ENCODE measurements at regions not wholly inside any gene's neighbourhood (a gene's known extent, or its start where the extent isn't known, plus 50 kb on each side); places are given as distances from the start of the nearest gene placed in this dataset.

DNA sequence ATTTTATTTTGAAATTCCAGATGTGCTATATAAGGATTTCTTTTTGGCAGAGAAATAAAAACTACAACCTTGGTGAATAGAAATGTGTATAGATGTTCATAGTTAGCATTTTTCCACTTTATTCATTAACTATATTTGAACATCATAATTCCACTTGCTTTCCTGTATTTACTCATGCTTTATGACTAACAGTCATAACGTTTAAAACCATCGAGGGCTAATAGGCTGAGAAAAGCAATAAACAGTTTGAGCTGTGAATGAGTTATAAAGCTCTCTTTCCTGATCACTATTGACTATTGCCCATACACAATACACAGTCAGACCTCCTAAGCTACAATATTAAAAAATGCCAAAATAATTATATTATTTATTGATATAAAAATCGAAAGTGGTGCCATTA lies 502.1 kb upstream of the RASGRP1 start:
- H3K9me2 ChIP-seq, result no peaks in the 10 kb centered on the region
- no peaks in the 10 kb centered on the region for H4K20me1 ChIP-seq (ENCODE audit: insufficient read depth)
- TF ChIP-seq YY1 (IDR thresholded peaks at IDR 0.05; ENCODE audit: low read depth) (no peak), JUND (IDR thresholded peaks at IDR 0.05) (no peak), TEAD4 (IDR thresholded peaks at IDR 0.05; ENCODE audit: borderline replicate concordance, insufficient read depth) (no peak), RXRA (IDR thresholded peaks at IDR 0.05; ENCODE audit: borderline replicate concordance, low read depth) (no peak), MEF2A (IDR thresholded peaks at IDR 0.05; ENCODE audit: borderline replicate concordance, low read depth) (no peak), FOSL2 (IDR thresholded peaks at IDR 0.05; ENCODE audit: borderline replicate concordance, low read depth) (no peak), RAD21 (IDR thresholded peaks at IDR 0.05; ENCODE audit: low read length) (no peak), TAF1 (IDR thresholded peaks at IDR 0.05; ENCODE audit: borderline replicate concordance, low read depth, low read length) (no peak), NRF1 (IDR thresholded peaks at IDR 0.05; ENCODE audit: low read depth, low read length) (no peak), GATA2 (CRISPR knock-in tag; IDR thresholded peaks at IDR 0.05) (no peak), RFX5 (IDR thresholded peaks at IDR 0.05; ENCODE audit: low read length) (no peak), SMC3 (IDR thresholded peaks at IDR 0.05; ENCODE audit: low read depth, low read length) (no peak)
- TF ChIP-seq, protein P1, sequence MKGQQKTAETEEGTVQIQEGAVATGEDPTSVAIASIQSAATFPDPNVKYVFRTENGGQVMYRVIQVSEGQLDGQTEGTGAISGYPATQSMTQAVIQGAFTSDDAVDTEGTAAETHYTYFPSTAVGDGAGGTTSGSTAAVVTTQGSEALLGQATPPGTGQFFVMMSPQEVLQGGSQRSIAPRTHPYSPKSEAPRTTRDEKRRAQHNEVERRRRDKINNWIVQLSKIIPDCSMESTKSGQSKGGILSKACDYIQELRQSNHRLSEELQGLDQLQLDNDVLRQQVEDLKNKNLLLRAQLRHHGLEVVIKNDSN (IDR thresholded peaks at IDR 0.05; ENCODE audit: borderline replicate concordance, low read depth), result no peak
- TF ChIP-seq, protein P2, sequence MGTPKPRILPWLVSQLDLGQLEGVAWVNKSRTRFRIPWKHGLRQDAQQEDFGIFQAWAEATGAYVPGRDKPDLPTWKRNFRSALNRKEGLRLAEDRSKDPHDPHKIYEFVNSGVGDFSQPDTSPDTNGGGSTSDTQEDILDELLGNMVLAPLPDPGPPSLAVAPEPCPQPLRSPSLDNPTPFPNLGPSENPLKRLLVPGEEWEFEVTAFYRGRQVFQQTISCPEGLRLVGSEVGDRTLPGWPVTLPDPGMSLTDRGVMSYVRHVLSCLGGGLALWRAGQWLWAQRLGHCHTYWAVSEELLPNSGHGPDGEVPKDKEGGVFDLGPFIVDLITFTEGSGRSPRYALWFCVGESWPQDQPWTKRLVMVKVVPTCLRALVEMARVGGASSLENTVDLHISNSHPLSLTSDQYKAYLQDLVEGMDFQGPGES (IDR thresholded peaks at IDR 0.05; ENCODE audit: low read depth, low read length), result no peak
- ChIA-PET CTCF (interaction anchor here (1.3 kb wide), 1 partner anchor 53 kb away, joined by 3 read pairs; no protein-coding TSS in a partner anchor), POLR2A (no interaction called here)
- no peaks in the 10 kb centered on the region for H3K79me2 ChIP-seq (ENCODE audit: insufficient read depth)
- H3K9me3 ChIP-seq, result no peaks in the 10 kb centered on the region
- H3K9ac ChIP-seq, result no peak overlapping the region
- no peak overlapping the region for H3K27ac ChIP-seq (ENCODE audit: low read depth in 2 of 2, low read length in 1 of 2)
- no peak for DNase-seq
- no peaks in the 10 kb centered on the region for H3F3A ChIP-seq (replicated peaks; ENCODE audit: insufficient read depth)
- H3K4me3 ChIP-seq (ENCODE audit: low read depth in 2 of 2, low read length in 1 of 2), result no peak overlapping the region
- WGBS (ENCODE audit: low lambda C conversion rate), result 66% methylated on average over 3 of the region's 3 CpGs
- H3K4me2 ChIP-seq, result no peak overlapping the region
- H2AFZ ChIP-seq (ENCODE audit: low read depth), result no peak overlapping the region
- no peaks in the 10 kb centered on the region for H3K4me1 ChIP-seq (ENCODE audit: control insufficient read depth in 1 of 2, insufficient read depth in 2 of 2, low read depth in 1 of 2, low read length in 1 of 2)
- no peaks in the 10 kb centered on the region for H3K27me3 ChIP-seq (ENCODE audit: insufficient read depth)
- no peaks in the 10 kb centered on the region for H3K36me3 ChIP-seq (replicated peaks in 1 of 2; ENCODE audit: control insufficient read depth in 1 of 2, insufficient read depth in 2 of 2, low read length in 1 of 2)

DNA sequence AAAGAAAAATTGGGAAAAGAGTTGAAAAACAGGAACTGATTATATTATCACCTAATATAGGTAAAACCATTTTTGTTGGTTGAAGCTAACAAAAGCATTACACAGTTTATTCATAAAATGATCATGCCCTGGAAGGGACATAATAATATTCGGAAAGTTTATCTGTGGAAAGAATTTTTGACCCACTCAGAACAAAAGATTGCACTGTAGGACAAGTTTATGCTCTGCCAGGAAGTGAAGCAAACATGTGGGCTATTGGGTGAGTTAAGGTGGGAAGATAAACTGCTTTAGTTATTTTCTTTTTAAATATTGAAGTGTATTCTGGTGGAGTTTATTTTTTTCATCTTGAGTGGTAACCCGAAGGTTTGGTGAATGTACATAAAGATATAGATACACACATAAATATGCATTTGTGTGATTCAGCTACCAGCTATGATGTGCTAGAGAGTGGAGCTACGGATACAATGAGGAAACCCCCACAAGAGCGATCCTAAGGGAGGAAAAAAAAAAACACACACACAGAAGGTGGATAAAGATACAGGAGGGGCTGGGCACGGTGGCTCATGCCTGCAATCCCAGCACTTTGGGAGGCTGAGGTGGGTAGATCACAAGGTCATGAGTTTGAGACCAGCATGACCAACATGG lies 506.4 kb upstream of the THBS1 start:
- Histone ChIP-seq H3K4me2 (no peak overlapping the region), H4K20me1 (ENCODE audit: insufficient read depth) (no peaks in the 10 kb centered on the region), H3K27ac (ENCODE audit: low read depth in 2 of 2, low read length in 1 of 2) (no peak overlapping the region), H3F3A (replicated peaks; ENCODE audit: insufficient read depth) (peaks cover 5% of the 10 kb centered on the region), H3K4me1 (ENCODE audit: control insufficient read depth in 1 of 2, insufficient read depth in 2 of 2, low read depth in 1 of 2, low read length in 1 of 2) (peaks cover 3 to 6% of the 10 kb centered on the region in 2 experiments; a peak in 2 of 4 replicates), H2AFZ (ENCODE audit: low read depth) (no peak overlapping the region), H3K79me2 (ENCODE audit: insufficient read depth) (no peaks in the 10 kb centered on the region), H3K9ac (no peak overlapping the region), H3K27me3 (ENCODE audit: insufficient read depth) (no peaks in the 10 kb centered on the region), H3K36me3 (replicated peaks in 1 of 2; ENCODE audit: control insufficient read depth in 1 of 2, insufficient read depth in 2 of 2, low read length in 1 of 2) (no peaks in the 10 kb centered on the region), H3K9me3 (no peaks in the 10 kb centered on the region), H3K4me3 (ENCODE audit: low read depth in 2 of 2, low read length in 1 of 2) (no peak overlapping the region), H3K9me2 (no peaks in the 10 kb centered on the region)
- CTCF ChIA-PET, result no interaction called here
- 77% methylated on average over 5 of the region's 5 CpGs for WGBS (ENCODE audit: low lambda C conversion rate)
- POLR2A ChIA-PET, result no interaction called here
- no peak for DNase-seq
- no peak for TF ChIP-seq NRF1 (IDR thresholded peaks at IDR 0.05; ENCODE audit: low read depth, low read length)
- TF ChIP-seq RCOR1 (IDR thresholded peaks at IDR 0.05; ENCODE audit: low read length), result no peak
- TF ChIP-seq, protein P3, sequence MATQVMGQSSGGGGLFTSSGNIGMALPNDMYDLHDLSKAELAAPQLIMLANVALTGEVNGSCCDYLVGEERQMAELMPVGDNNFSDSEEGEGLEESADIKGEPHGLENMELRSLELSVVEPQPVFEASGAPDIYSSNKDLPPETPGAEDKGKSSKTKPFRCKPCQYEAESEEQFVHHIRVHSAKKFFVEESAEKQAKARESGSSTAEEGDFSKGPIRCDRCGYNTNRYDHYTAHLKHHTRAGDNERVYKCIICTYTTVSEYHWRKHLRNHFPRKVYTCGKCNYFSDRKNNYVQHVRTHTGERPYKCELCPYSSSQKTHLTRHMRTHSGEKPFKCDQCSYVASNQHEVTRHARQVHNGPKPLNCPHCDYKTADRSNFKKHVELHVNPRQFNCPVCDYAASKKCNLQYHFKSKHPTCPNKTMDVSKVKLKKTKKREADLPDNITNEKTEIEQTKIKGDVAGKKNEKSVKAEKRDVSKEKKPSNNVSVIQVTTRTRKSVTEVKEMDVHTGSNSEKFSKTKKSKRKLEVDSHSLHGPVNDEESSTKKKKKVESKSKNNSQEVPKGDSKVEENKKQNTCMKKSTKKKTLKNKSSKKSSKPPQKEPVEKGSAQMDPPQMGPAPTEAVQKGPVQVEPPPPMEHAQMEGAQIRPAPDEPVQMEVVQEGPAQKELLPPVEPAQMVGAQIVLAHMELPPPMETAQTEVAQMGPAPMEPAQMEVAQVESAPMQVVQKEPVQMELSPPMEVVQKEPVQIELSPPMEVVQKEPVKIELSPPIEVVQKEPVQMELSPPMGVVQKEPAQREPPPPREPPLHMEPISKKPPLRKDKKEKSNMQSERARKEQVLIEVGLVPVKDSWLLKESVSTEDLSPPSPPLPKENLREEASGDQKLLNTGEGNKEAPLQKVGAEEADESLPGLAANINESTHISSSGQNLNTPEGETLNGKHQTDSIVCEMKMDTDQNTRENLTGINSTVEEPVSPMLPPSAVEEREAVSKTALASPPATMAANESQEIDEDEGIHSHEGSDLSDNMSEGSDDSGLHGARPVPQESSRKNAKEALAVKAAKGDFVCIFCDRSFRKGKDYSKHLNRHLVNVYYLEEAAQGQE (IDR thresholded peaks at IDR 0.05; ENCODE audit: low read depth, low read length), result no peak
- TF ChIP-seq ELF1 (IDR thresholded peaks at IDR 0.05), result no peak
- no peak for TF ChIP-seq TEAD4 (IDR thresholded peaks at IDR 0.05; ENCODE audit: borderline replicate concordance, insufficient read depth)
- TF ChIP-seq, protein P4, sequence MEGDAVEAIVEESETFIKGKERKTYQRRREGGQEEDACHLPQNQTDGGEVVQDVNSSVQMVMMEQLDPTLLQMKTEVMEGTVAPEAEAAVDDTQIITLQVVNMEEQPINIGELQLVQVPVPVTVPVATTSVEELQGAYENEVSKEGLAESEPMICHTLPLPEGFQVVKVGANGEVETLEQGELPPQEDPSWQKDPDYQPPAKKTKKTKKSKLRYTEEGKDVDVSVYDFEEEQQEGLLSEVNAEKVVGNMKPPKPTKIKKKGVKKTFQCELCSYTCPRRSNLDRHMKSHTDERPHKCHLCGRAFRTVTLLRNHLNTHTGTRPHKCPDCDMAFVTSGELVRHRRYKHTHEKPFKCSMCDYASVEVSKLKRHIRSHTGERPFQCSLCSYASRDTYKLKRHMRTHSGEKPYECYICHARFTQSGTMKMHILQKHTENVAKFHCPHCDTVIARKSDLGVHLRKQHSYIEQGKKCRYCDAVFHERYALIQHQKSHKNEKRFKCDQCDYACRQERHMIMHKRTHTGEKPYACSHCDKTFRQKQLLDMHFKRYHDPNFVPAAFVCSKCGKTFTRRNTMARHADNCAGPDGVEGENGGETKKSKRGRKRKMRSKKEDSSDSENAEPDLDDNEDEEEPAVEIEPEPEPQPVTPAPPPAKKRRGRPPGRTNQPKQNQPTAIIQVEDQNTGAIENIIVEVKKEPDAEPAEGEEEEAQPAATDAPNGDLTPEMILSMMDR (IDR thresholded peaks at IDR 0.05), result no peak
- no peak for TF ChIP-seq TCF12 (IDR thresholded peaks at IDR 0.05)
- TF ChIP-seq, protein P1 (IDR thresholded peaks at IDR 0.05; ENCODE audit: borderline replicate concordance, low read depth), result no peak
- no peak for TF ChIP-seq MEF2A (IDR thresholded peaks at IDR 0.05; ENCODE audit: borderline replicate concordance, low read depth)
- no peak for TF ChIP-seq FOXJ3 (CRISPR knock-in tag; IDR thresholded peaks at IDR 0.05)

Data from SK-N-SH (cell line).